H1 (cell line): ENCODE measurements at regions not wholly inside any gene's neighbourhood (a gene's known extent, or its start where the extent isn't known, plus 50 kb on each side); places are given as distances from the start of the nearest gene placed in this dataset.

Source experiments
- HDAC2 ChIP-seq, 2 experiments: fragments of 300-600 bp in 1 of 2; sonication (generic) in 1 of 2; IDR thresholded peaks; 2 replicates each; pipeline ENCODE4 v1.6.1; 2011 to 2012; ENCODE audit warnings: low read depth in 2 of 2, low read length in 2 of 2, mild to moderate bottlenecking in 2 of 2, moderate library complexity in 2 of 2, borderline replicate concordance in 1 of 2, inconsistent platforms in 1 of 2
- POLR2A ChIP-seq, 2 experiments: IDR thresholded peaks; 1 replicate in 1 of 2; 2 replicates in 1 of 2; pipeline ENCODE4 v1.6.1; 2011; ENCODE audit warnings: low read depth in 2 of 2, low read length in 2 of 2, mild to moderate bottlenecking in 2 of 2; ENCODE audit errors: control extremely low read depth in 1 of 2

- TF ChIP-seq POLR2A (IDR thresholded peaks at IDR 0.05; ENCODE audit: control extremely low read depth in 1 of 2, low read depth in 2 of 2, low read length in 2 of 2) (no peak), HDAC2 (IDR thresholded peaks at IDR 0.05; ENCODE audit: borderline replicate concordance in 1 of 2, low read depth in 2 of 2, low read length in 2 of 2) (no peak)
Observed at GRCh38 chr3:5651351-5651750, 463.8 kb downstream of the EDEM1 start.
